ENCODE measurements at regions not wholly inside any gene's neighbourhood (a gene's known extent, or its start where the extent isn't known, plus 50 kb on each side); places are given as distances from the start of the nearest gene placed in this dataset.

DNA sequence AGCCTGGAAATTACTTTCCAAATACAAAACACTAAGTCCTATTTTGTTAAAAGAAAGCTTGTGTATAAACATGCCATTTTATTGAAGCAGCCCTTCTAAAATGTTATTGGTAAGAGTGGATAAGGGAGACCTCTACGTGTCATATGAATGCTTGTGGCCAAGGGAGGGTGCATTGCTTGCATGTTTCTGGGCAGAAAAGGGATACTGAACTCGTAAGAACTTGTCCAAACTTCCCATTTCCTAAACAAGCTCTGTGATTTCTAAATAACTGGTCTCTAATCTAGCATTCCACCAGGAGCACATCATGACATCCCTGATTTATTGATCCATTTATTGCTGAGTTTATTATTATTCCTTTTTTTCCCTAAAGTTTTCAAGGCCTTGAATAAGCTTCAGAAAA, 474.1 kb downstream of the CD109 start:
- peak overlapping the region in 3 of 5 donors; percentile 9 to 52 (median 40) for H3K27ac ChIP-seq
- 35 to 72% (median 58%) methylated on average over 2 of the region's 2 CpGs for WGBS, 5 donors
- no peaks in the 10 kb centered on the region for H3K9me3 ChIP-seq
- intact Hi-C loops (cut with DNase I; ENCODE audit: low total_unique reads) = no loop called here
- no peak for TF ChIP-seq POLR2A (IDR thresholded peaks at IDR 0.05)
- TF ChIP-seq, protein P1, sequence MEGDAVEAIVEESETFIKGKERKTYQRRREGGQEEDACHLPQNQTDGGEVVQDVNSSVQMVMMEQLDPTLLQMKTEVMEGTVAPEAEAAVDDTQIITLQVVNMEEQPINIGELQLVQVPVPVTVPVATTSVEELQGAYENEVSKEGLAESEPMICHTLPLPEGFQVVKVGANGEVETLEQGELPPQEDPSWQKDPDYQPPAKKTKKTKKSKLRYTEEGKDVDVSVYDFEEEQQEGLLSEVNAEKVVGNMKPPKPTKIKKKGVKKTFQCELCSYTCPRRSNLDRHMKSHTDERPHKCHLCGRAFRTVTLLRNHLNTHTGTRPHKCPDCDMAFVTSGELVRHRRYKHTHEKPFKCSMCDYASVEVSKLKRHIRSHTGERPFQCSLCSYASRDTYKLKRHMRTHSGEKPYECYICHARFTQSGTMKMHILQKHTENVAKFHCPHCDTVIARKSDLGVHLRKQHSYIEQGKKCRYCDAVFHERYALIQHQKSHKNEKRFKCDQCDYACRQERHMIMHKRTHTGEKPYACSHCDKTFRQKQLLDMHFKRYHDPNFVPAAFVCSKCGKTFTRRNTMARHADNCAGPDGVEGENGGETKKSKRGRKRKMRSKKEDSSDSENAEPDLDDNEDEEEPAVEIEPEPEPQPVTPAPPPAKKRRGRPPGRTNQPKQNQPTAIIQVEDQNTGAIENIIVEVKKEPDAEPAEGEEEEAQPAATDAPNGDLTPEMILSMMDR (IDR thresholded peaks at IDR 0.05) = no peak
- peaks cover 0 to 9% (median 0%) of the 10 kb centered on the region in 4 donors for H3K4me1 ChIP-seq
- H3K4me3 ChIP-seq = no peak overlapping the region
- H3K36me3 ChIP-seq = no peaks in the 10 kb centered on the region
- H3K27me3 ChIP-seq = no peaks in the 10 kb centered on the region
- DNase-seq = peak in 1 of 2 donors; percentile 43

DNA sequence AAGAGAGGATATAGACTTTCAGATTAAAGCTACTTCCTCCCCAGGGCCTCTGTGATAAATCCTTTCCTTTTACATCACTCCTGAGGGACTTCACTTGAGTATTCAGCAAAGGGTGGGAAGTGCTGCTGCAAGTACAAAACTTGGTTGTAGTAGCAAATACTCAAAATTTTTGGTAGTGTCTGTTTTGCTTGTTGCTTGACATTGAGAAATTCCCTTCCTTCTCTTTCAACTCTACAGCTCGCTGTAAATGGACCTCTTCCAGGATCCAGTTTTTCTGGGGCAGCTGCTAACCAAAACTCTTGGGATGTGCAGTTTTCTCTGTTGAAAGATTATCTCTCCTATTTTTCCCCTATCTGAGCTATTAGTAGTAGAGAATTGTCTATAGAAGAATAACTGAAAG, 472.0 kb downstream of the CD109 start:
- Histone ChIP-seq H3K9me3 (no peaks in the 10 kb centered on the region), H3K27me3 (no peaks in the 10 kb centered on the region), H3K36me3 (no peaks in the 10 kb centered on the region), H3K4me3 (no peak overlapping the region), H3K27ac (peak overlapping the region in 2 of 5 donors; percentile 2 to 25), H3K4me1 (peaks cover 0 to 9% (median 0%) of the 10 kb centered on the region in 4 donors)
- DNase-seq = peak in 1 of 2 donors; percentile 26
- intact Hi-C loops (cut with DNase I; ENCODE audit: low total_unique reads) = no loop called here
- 38 to 77% (median 56%) methylated on average over 1 of the region's 1 CpG for WGBS, 5 donors
- TF ChIP-seq, protein P1 (IDR thresholded peaks at IDR 0.05) = no peak
- TF ChIP-seq POLR2A (IDR thresholded peaks at IDR 0.05) = no peak
- no peak for TF ChIP-seq EP300 (IDR thresholded peaks at IDR 0.05)
- TF ChIP-seq POLR2AphosphoS5 (IDR thresholded peaks at IDR 0.05) = no peak

DNA sequence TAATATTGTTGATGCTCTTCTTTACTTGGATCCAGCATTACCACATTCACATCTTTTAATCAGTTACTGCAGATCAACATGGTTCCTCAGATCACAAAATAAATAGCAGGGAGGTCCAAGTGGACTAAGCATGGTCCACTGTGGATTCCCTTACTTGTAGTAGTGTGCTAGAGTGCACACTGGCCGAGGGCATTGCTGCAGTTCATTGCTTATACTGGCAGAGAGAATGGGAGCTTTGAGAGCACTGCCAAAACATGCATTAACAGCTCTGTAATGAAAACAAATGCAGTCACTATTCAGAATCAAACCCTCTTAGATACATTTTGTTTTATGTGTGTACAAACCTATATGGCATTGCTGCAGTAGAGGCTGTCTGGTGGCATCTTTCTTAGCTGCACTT, 471.5 kb downstream of the CD109 start:
- intact Hi-C loops (cut with DNase I; ENCODE audit: low total_unique reads) = no loop called here
- Histone ChIP-seq H3K27me3 (no peaks in the 10 kb centered on the region), H3K9me3 (no peaks in the 10 kb centered on the region), H3K36me3 (no peaks in the 10 kb centered on the region), H3K27ac (peak overlapping the region in 1 of 5 donors; percentile 2), H3K4me3 (no peak overlapping the region), H3K4me1 (peaks cover 0 to 9% (median 0%) of the 10 kb centered on the region in 4 donors)
- WGBS, 5 donors = 11 to 25% (median 16%) methylated on average over 1 of the region's 1 CpG
- TF ChIP-seq, protein P1 (IDR thresholded peaks at IDR 0.05) = no peak
- DNase-seq = peak in 1 of 2 donors; percentile 56

DNA sequence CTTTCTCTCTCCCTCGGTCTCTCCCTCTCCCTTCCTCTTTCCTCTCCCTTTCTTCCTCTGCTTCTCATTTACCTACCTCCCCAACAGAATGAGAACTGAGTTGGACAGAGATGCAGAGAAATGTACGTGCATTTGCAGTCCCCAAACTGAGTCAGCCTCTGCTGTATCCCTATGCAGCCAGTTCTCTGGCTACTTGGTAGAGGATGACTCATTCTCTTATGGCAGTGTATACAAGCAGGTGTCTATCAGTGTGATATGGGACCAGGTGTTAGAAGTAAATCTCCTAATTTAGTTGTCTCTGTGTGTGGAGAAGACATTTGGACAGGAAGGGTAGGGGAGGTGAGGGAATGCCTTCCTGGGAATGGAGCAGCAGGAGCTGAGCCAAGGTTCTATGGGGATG, 470.8 kb downstream of the CD109 start:
- no peaks in the 10 kb centered on the region for H3K27me3 ChIP-seq
- peaks cover 0 to 9% (median 0%) of the 10 kb centered on the region in 4 donors for H3K4me1 ChIP-seq
- no peak overlapping the region for H3K27ac ChIP-seq
- no peak for DNase-seq
- intact Hi-C loops (cut with DNase I; ENCODE audit: low total_unique reads) = no loop called here
- no peaks in the 10 kb centered on the region for H3K9me3 ChIP-seq
- TF ChIP-seq EP300 (IDR thresholded peaks at IDR 0.05) (no peak), POLR2A (IDR thresholded peaks at IDR 0.05) (no peak), POLR2AphosphoS5 (IDR thresholded peaks at IDR 0.05) (no peak)
- TF ChIP-seq, protein P1 (IDR thresholded peaks at IDR 0.05) = no peak
- no peak overlapping the region for H3K4me3 ChIP-seq
- WGBS, 5 donors = 33 to 55% (median 44%) methylated on average over 2 of the region's 2 CpGs
- H3K36me3 ChIP-seq = no peaks in the 10 kb centered on the region

Measured in stomach (tissue), 8 donors.